Prostate gland (tissue), 2 donors: ENCODE measurements at regions not wholly inside any gene's neighbourhood (a gene's known extent, or its start where the extent isn't known, plus 50 kb on each side); places are given as distances from the start of the nearest gene placed in this dataset.

Experiments used
- DNase-seq: peaks from one replicate; pipeline ENCODE4 v3.0.0-alpha.2; 2019; ENCODE audit warnings: low spot score
- H3K27ac ChIP-seq, 2 donors: fragments of 200-600 bp; sonication (generic); 2 replicates each; pipeline ENCODE4 v1.5.1; 2017 to 2019
- H3K27me3 ChIP-seq: fragments of 200-600 bp; sonication (generic); replicated peaks from 2 replicates; pipeline ENCODE4 v1.5.1; 2019; ENCODE audit not compliant: insufficient read depth
- H3K36me3 ChIP-seq, 2 donors: fragments of 200-600 bp; sonication (generic); 1 replicate in 1 of 2; 2 replicates in 1 of 2; pipeline versions ENCODE4 v1.5.1 to v1.8.1; 2017 to 2019
- H3K4me1 ChIP-seq: fragments of 200-600 bp; sonication (generic); replicated peaks from 2 replicates; pipeline ENCODE4 v1.5.1; 2019
- H3K4me3 ChIP-seq, 2 donors: fragments of 200-600 bp; sonication (generic); 2 replicates each; pipeline ENCODE4 v1.5.1; 2017 to 2019
- H3K9me3 ChIP-seq: fragments of 200-600 bp; sonication (generic); 2 replicates; pipeline ENCODE4 v1.5.1; 2017
- POLR2A ChIP-seq: fragments of 450-650 bp; IDR thresholded peaks from one replicate; pipeline ENCODE4 v1.6.1; 2016; ENCODE audit warnings: antibody characterized with exemption, mild to moderate bottlenecking
- POLR2AphosphoS5 ChIP-seq: sonication (generic); formaldehyde crosslinking; IDR thresholded peaks from one replicate; pipeline ENCODE4 v1.6.1; 2017; ENCODE audit warnings: antibody characterized with exemption
- WGBS: methylation state at CpG from one replicate; pipeline ENCODE4 v1.1.5; 2018; 5-methylcytosine and 5-hydroxymethylcytosine counted together
- intact Hi-C: fragments of 100-400 bp; cut with DNase I; formaldehyde crosslinking; loops from one replicate; pipeline ENCODE4 v1.14.2; 2022
- TF ChIP-seq, protein P1 (sequence below), 4 experiments: fragments of 200-600 bp in 2 of 4; fragments of 450-650 bp in 2 of 4; sonication (generic) in 2 of 4; IDR thresholded peaks; 1 replicate in 3 of 4; 2 replicates in 1 of 4; pipeline ENCODE4 v1.5.1; 2016 to 2019; ENCODE audit warnings: antibody characterized with exemption in 4 of 4, mild to moderate bottlenecking in 2 of 4, moderate library complexity in 2 of 4

DNA sequence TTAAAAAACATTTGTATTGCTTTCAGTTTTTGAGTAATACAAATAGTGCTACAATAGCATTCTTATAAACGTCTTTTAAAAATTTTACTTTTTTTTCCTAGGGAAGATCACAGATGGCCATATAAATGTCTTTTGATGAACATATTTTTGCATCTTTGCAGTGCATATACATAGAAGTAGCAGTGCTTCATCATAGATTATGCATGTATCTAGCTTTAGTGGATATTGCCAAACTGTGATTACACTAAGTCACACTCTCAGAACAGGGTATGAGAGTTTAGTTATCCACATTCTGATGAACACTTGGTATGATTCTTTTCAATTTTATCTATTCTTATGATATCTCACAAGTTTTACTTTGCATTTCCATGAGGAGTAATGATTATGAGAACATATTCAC lies 99.8 kb upstream of the ASCC3 start:
- no peak for DNase-seq
- Histone ChIP-seq H3K27me3 (no peaks in the 10 kb centered on the region), H3K4me1 (no peaks in the 10 kb centered on the region), H3K4me3 (no peak overlapping the region), H3K27ac (no peak overlapping the region), H3K36me3 (no peaks in the 10 kb centered on the region), H3K9me3 (no peaks in the 10 kb centered on the region)
- TF ChIP-seq, protein P1, sequence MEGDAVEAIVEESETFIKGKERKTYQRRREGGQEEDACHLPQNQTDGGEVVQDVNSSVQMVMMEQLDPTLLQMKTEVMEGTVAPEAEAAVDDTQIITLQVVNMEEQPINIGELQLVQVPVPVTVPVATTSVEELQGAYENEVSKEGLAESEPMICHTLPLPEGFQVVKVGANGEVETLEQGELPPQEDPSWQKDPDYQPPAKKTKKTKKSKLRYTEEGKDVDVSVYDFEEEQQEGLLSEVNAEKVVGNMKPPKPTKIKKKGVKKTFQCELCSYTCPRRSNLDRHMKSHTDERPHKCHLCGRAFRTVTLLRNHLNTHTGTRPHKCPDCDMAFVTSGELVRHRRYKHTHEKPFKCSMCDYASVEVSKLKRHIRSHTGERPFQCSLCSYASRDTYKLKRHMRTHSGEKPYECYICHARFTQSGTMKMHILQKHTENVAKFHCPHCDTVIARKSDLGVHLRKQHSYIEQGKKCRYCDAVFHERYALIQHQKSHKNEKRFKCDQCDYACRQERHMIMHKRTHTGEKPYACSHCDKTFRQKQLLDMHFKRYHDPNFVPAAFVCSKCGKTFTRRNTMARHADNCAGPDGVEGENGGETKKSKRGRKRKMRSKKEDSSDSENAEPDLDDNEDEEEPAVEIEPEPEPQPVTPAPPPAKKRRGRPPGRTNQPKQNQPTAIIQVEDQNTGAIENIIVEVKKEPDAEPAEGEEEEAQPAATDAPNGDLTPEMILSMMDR (IDR thresholded peaks at IDR 0.05): no peak
- TF ChIP-seq POLR2AphosphoS5 (no peak), POLR2A (no peak)
- WGBS: 77% methylated on average over 1 of the region's 1 CpG
- intact Hi-C loops: no loop called here

DNA sequence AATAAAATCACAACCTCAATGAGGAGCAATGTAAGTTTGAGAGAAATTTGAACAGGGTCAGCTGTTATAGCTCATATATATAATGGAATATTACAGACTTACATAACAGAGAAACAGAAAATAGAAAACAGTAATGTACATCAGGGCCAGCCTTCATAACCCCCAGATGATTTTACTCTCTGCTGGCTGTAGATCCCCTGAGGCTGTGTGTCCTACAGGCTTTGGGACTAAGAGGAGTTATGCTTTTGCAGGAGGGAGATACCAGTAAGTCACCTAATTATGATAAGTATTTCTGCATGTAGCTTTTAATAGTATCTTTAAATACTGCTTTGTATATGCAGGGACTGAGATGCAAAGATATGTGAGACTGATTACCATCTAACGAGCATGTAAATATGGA lies 105.8 kb upstream of the ASCC3 start:
- Histone ChIP-seq H3K27ac (no peak overlapping the region), H3K4me3 (no peak overlapping the region), H3K27me3 (no peaks in the 10 kb centered on the region), H3K9me3 (no peaks in the 10 kb centered on the region), H3K36me3 (no peaks in the 10 kb centered on the region), H3K4me1 (no peaks in the 10 kb centered on the region)
- 64% methylated on average over 1 of the region's 1 CpG for WGBS
- TF ChIP-seq POLR2AphosphoS5 (no peak), POLR2A (no peak)
- TF ChIP-seq, protein P1 (IDR thresholded peaks at IDR 0.05): no peak
- intact Hi-C loops: no loop called here
- DNase-seq: no peak

DNA sequence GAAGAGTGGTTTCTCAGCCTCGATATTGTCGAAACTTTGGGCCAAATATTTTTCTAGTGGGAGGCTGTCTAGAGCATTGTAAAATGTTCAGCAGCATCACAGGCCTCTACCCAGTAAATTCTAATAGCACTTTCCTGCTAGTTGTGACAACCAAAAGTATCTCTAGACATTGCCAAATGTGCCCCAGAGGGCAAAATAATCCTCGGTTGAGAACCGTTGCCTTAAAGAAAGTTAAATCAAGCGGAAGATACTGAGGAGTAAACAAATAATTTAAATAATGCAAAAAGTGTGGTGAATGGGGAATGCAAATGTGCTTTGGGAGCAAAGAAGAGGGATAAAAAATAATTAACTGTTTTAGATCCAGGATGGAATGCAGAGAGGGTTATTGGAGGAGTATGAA lies 106.4 kb upstream of the ASCC3 start:
- intact Hi-C loops: no loop called here
- TF ChIP-seq, protein P1 (IDR thresholded peaks at IDR 0.05): no peak
- TF ChIP-seq POLR2A (no peak), POLR2AphosphoS5 (no peak)
- DNase-seq: no peak
- H3K27me3 ChIP-seq: no peaks in the 10 kb centered on the region
- no peaks in the 10 kb centered on the region for H3K9me3 ChIP-seq
- H3K4me1 ChIP-seq: no peaks in the 10 kb centered on the region
- WGBS: 82% methylated on average over 5 of the region's 5 CpGs
- H3K27ac ChIP-seq: no peak overlapping the region
- H3K4me3 ChIP-seq: no peak overlapping the region
- no peaks in the 10 kb centered on the region for H3K36me3 ChIP-seq

- WGBS: 86% methylated on average over 2 of the region's 2 CpGs
- Histone ChIP-seq H3K4me3 (no peak overlapping the region), H3K9me3 (no peaks in the 10 kb centered on the region), H3K27me3 (no peaks in the 10 kb centered on the region), H3K36me3 (no peaks in the 10 kb centered on the region), H3K27ac (no peak overlapping the region), H3K4me1 (no peaks in the 10 kb centered on the region)
- DNase-seq: no peak
- intact Hi-C loops: no loop called here
- TF ChIP-seq POLR2AphosphoS5 (no peak), POLR2A (no peak)
- TF ChIP-seq, protein P1 (IDR thresholded peaks at IDR 0.05): no peak
These were observed 107.4 kb upstream of the ASCC3 start for GRCh38 chr6:100988391-100988984.

GRCh38 chr6:100990070-100990469 lies 108.9 kb upstream of the ASCC3 start:
- H3K4me3 ChIP-seq: no peak overlapping the region
- intact Hi-C loops: no loop called here
- H3K27me3 ChIP-seq: no peaks in the 10 kb centered on the region
- no peak for DNase-seq
- H3K36me3 ChIP-seq: no peaks in the 10 kb centered on the region
- H3K4me1 ChIP-seq: no peaks in the 10 kb centered on the region
- no peak overlapping the region for H3K27ac ChIP-seq
- 25% methylated on average over 1 of the region's 1 CpG for WGBS
- TF ChIP-seq POLR2A (no peak), POLR2AphosphoS5 (no peak)
- TF ChIP-seq, protein P1 (IDR thresholded peaks at IDR 0.05): no peak
- no peaks in the 10 kb centered on the region for H3K9me3 ChIP-seq
